IPS DF 19.7 (cell line): ENCODE measurements at regions not wholly inside any gene's neighbourhood (a gene's known extent, or its start where the extent isn't known, plus 50 kb on each side); places are given as distances from the start of the nearest gene placed in this dataset.

ENCODE experiments used
- DNase-seq: peaks from one replicate; pipeline ENCODE4 v3.0.0-alpha.2; 2013; ENCODE audit warnings: low read depth, low spot score

GRCh38 chr7:116310141-116310540 is 99.8 kb downstream of the TES start:
- no peak for DNase-seq

- DNase-seq = no peak
These were observed 100.9 kb downstream of the TES start for GRCh38 chr7:116311259-116311658.

GRCh38 chr7:116311816-116312471 is 101.6 kb downstream of the TES start:
- DNase-seq = no peak

- DNase-seq = no peak
These were observed 105.0 kb downstream of the TES start for GRCh38 chr7:116315293-116315692.

GRCh38 chr7:116315803-116316202 is 105.5 kb downstream of the TES start:
- no peak for DNase-seq

GRCh38 chr7:116316838-116317628 is 106.7 kb downstream of the TES start:
- no peak for DNase-seq

- DNase-seq = no peak
These were observed 107.6 kb downstream of the TES start for GRCh38 chr7:116317907-116318306.

- no peak for DNase-seq
These were observed 112.2 kb downstream of the TES start for GRCh38 chr7:116322541-116322940.

- no peak for DNase-seq
These were observed 114.2 kb downstream of the TES start for GRCh38 chr7:116324582-116324981.

GRCh38 chr7:116325517-116325916 is 115.2 kb downstream of the TES start:
- no peak for DNase-seq

- DNase-seq = no peak
These were observed 116.8 kb downstream of the TES start for GRCh38 chr7:116327135-116327534.

- DNase-seq = no peak
These were observed 117.4 kb downstream of the TES start for GRCh38 chr7:116327752-116328151.

- DNase-seq = no peak
These were observed 117.8 kb downstream of the TES start for GRCh38 chr7:116328161-116328560.

GRCh38 chr7:116329686-116330503 is 119.6 kb downstream of the TES start:
- DNase-seq = no peak

- no peak for DNase-seq
These were observed 120.7 kb downstream of the TES start for GRCh38 chr7:116331020-116331419.

- no peak for DNase-seq
These were observed 122.4 kb downstream of the TES start for GRCh38 chr7:116332766-116333165.

- no peak for DNase-seq
These were observed 124.2 kb downstream of the TES start for GRCh38 chr7:116334555-116334954.

GRCh38 chr7:116337018-116337417 is 126.7 kb downstream of the TES start:
- DNase-seq = no peak

- DNase-seq = no peak
These were observed 127.5 kb downstream of the TES start for GRCh38 chr7:116337800-116338199.

GRCh38 chr7:116339564-116339963 is 129.2 kb downstream of the TES start:
- no peak for DNase-seq

GRCh38 chr7:116340201-116340847 is 130.0 kb downstream of the TES start:
- no peak for DNase-seq
